ENCODE measurements at regions not wholly inside any gene's neighbourhood (a gene's known extent, or its start where the extent isn't known, plus 50 kb on each side); places are given as distances from the start of the nearest gene placed in this dataset.

DNA sequence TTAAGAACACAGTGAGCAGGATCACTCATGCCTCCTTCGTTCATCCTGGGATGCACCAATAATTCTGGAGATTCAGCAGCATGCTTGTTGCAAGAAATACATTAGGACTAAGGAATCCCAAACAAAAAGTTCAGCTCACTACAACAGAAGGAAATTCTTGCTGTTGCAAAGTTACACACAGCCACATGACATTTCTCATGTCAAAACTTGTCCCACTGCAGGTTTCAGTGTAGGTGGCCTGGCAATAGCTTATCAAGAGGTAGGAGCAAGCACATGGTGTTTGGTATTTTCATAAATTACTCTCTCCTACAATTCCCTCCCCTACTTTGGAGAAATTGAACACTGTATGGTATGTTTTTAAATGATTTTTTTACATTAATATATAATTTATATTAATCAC lies 399.6 kb upstream of the EPHA3 start:
- TF ChIP-seq, protein P1, sequence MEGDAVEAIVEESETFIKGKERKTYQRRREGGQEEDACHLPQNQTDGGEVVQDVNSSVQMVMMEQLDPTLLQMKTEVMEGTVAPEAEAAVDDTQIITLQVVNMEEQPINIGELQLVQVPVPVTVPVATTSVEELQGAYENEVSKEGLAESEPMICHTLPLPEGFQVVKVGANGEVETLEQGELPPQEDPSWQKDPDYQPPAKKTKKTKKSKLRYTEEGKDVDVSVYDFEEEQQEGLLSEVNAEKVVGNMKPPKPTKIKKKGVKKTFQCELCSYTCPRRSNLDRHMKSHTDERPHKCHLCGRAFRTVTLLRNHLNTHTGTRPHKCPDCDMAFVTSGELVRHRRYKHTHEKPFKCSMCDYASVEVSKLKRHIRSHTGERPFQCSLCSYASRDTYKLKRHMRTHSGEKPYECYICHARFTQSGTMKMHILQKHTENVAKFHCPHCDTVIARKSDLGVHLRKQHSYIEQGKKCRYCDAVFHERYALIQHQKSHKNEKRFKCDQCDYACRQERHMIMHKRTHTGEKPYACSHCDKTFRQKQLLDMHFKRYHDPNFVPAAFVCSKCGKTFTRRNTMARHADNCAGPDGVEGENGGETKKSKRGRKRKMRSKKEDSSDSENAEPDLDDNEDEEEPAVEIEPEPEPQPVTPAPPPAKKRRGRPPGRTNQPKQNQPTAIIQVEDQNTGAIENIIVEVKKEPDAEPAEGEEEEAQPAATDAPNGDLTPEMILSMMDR (conservative IDR thresholded peaks at IDR 0.05; ENCODE audit: low read depth, low read length) = no peak
- TF ChIP-seq EZH2 (IDR thresholded peaks at IDR 0.05; ENCODE audit: low read length, unreplicated experiment) (no peak), EZH2phosphoT487 (IDR thresholded peaks at IDR 0.05; ENCODE audit: borderline replicate concordance, low read length) (no peak)

Measured in PC-3 (cell line).